Fibroblast of lung (primary cell): ENCODE measurements at regions not wholly inside any gene's neighbourhood (a gene's known extent, or its start where the extent isn't known, plus 50 kb on each side); places are given as distances from the start of the nearest gene placed in this dataset.

ENCODE experiments used
- DNase-seq, 2 donors: peaks; one replicate each; pipeline versions ENCODE4 v3.0.0 to v3.0.0-alpha.2; 2010; ENCODE audit warnings: low read depth in 2 of 2
- H2AFZ ChIP-seq: 2 replicates; pipeline ENCODE4 v1.5.1; 2012; ENCODE audit warnings: low read length, control low read depth, inconsistent platforms
- H3K27ac ChIP-seq: 2 replicates; pipeline ENCODE4 v1.5.1; 2011; ENCODE audit warnings: low read length, control low read depth; ENCODE audit not compliant: insufficient read depth
- H3K27me3 ChIP-seq: 2 replicates; pipeline ENCODE4 v1.5.1; 2011; ENCODE audit warnings: mild to moderate bottlenecking, low read length; ENCODE audit not compliant: control insufficient read depth, insufficient read depth
- H3K36me3 ChIP-seq: 2 replicates; pipeline ENCODE4 v1.5.1; 2011; ENCODE audit warnings: low read length; ENCODE audit not compliant: control insufficient read depth, insufficient read depth
- H3K4me1 ChIP-seq: 2 replicates; pipeline ENCODE4 v1.5.1; 2011; ENCODE audit warnings: low read length; ENCODE audit not compliant: control insufficient read depth, insufficient read depth; ENCODE audit errors: extremely low read depth
- H3K4me2 ChIP-seq: 2 replicates; pipeline ENCODE4 v1.5.1; 2011; ENCODE audit warnings: low read length, control low read depth; ENCODE audit not compliant: insufficient read depth; ENCODE audit errors: extremely low read depth
- H3K4me3 ChIP-seq, 4 experiments: fragments of 200-600 bp in 1 of 4; sonication (generic) in 1 of 4; replicated peaks in 1 of 4; 2 replicates each; pipeline ENCODE4 v1.5.1; 2011 to 2016; ENCODE audit warnings: low read length in 4 of 4, low read depth in 3 of 4, mild to moderate bottlenecking in 3 of 4, control low read depth in 2 of 4, inconsistent platforms in 1 of 4, mixed read lengths in 1 of 4; ENCODE audit not compliant: insufficient read depth in 1 of 4; ENCODE audit errors: control extremely low read depth in 1 of 4
- H3K79me2 ChIP-seq: 2 replicates; pipeline ENCODE4 v1.5.1; 2012; ENCODE audit warnings: mild to moderate bottlenecking, low read length, inconsistent platforms; ENCODE audit not compliant: control insufficient read depth, insufficient read depth
- H3K9ac ChIP-seq: 2 replicates; pipeline ENCODE4 v1.5.1; 2011; ENCODE audit warnings: mild to moderate bottlenecking, low read length, control low read depth; ENCODE audit not compliant: insufficient read depth
- H3K9me3 ChIP-seq: 2 replicates; pipeline ENCODE4 v1.5.1; 2012; ENCODE audit warnings: low read depth, low read length; ENCODE audit not compliant: control insufficient read depth, insufficient read depth
- H4K20me1 ChIP-seq: 2 replicates; pipeline ENCODE4 v1.5.1; 2011; ENCODE audit warnings: low read length; ENCODE audit not compliant: control insufficient read depth, insufficient read depth; ENCODE audit errors: extremely low read depth
- CTCF ChIP-seq, 2 donors: IDR thresholded peaks in 1 of 2; conservative IDR thresholded peaks in 1 of 2; 1 replicate in 1 of 2; 2 replicates in 1 of 2; pipeline ENCODE4 v1.5.1; 2011 to 2012; ENCODE audit warnings: low read length in 2 of 2, control low read depth in 1 of 2, inconsistent platforms in 1 of 2, low read depth in 1 of 2, mild to moderate bottlenecking in 1 of 2
- EZH2 ChIP-seq: IDR thresholded peaks from 2 replicates; pipeline ENCODE4 v1.5.1; 2012; ENCODE audit warnings: low read length, control low read depth, mild to moderate bottlenecking; ENCODE audit errors: missing control alignments

- H3K4me1 ChIP-seq, result no peaks in the 10 kb centered on the region
- H4K20me1 ChIP-seq, result no peaks in the 10 kb centered on the region
- H2AFZ ChIP-seq, result no peak overlapping the region
- no peak overlapping the region for H3K9ac ChIP-seq
- no peaks in the 10 kb centered on the region for H3K27me3 ChIP-seq
- H3K4me2 ChIP-seq, result no peak overlapping the region
- DNase-seq, result no peak
- no peak overlapping the region for H3K27ac ChIP-seq
- H3K9me3 ChIP-seq, result no peaks in the 10 kb centered on the region
- H3K79me2 ChIP-seq, result no peaks in the 10 kb centered on the region
- TF ChIP-seq CTCF (conservative IDR thresholded peaks at IDR 0.05 in 1 of 2, IDR thresholded peaks at IDR 0.05 in 1 of 2; ENCODE audit: low read depth in 1 of 2, low read length in 2 of 2) (no peak), EZH2 (no peak)
- H3K4me3 ChIP-seq, result no peak overlapping the region
- no peaks in the 10 kb centered on the region for H3K36me3 ChIP-seq
These were observed 810.7 kb downstream of the TBC1D22A start for GRCh38 chr22:47573141-47573540.

DNA sequence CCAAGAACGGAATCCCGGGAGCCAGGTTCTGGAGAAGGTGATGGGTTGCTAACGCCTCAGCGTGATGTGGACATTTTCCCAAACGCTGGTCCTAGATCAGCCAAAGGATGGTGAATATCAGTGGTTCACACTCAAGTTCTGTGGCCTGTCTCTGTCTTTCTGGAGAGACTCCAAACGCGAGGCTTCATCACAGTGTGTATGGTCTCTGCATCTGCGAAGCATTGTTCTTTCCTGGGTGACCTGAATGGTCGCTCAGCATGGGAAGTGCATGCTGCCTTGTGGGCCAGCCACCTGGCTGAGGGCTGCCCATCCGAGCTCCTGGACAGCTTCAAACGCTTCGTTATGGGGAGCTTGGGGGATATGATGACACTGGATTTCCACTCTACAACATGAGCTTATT is 810.0 kb downstream of the TBC1D22A start:
- DNase-seq, result no peak
- Histone ChIP-seq H3K79me2 (no peaks in the 10 kb centered on the region), H4K20me1 (no peaks in the 10 kb centered on the region), H3K4me2 (no peak overlapping the region), H3K4me1 (no peaks in the 10 kb centered on the region), H3K36me3 (no peaks in the 10 kb centered on the region), H3K9me3 (no peaks in the 10 kb centered on the region), H2AFZ (no peak overlapping the region), H3K9ac (no peak overlapping the region), H3K27me3 (no peaks in the 10 kb centered on the region), H3K4me3 (no peak overlapping the region), H3K27ac (no peak overlapping the region)
- no peak for TF ChIP-seq EZH2
- TF ChIP-seq CTCF (conservative IDR thresholded peaks at IDR 0.05 in 1 of 2, IDR thresholded peaks at IDR 0.05 in 1 of 2; ENCODE audit: low read depth in 1 of 2, low read length in 2 of 2), result no peak

DNA sequence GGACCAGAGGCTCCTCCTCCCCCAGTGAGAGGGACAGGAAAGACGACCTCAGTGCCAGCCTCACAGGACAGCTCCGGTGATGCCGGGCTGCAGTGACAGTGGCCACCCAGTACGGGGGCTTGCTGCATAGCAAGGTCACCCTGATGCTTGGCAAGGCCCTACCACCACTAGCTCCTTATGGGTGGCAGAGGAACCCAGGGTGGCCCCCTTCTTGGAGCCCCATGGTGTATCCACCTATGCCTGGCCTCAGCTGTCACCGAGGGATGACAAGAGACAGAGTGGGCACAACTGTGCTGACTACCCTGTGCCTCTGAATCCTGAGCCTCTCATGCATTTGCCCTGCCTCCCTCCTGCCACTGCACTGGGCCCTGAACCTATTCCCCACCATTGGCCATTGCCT is 809.2 kb downstream of the TBC1D22A start:
- Histone ChIP-seq H3K79me2 (no peaks in the 10 kb centered on the region), H3K27ac (no peak overlapping the region), H3K4me3 (no peak overlapping the region), H3K4me2 (no peak overlapping the region), H3K27me3 (no peaks in the 10 kb centered on the region), H3K36me3 (no peaks in the 10 kb centered on the region), H3K4me1 (no peaks in the 10 kb centered on the region), H3K9me3 (no peaks in the 10 kb centered on the region), H2AFZ (no peak overlapping the region), H3K9ac (no peak overlapping the region), H4K20me1 (no peaks in the 10 kb centered on the region)
- DNase-seq, result no peak
- TF ChIP-seq CTCF (conservative IDR thresholded peaks at IDR 0.05 in 1 of 2, IDR thresholded peaks at IDR 0.05 in 1 of 2; ENCODE audit: low read depth in 1 of 2, low read length in 2 of 2) (no peak), EZH2 (no peak)
